NB4 (cell line): ENCODE measurements at regions not wholly inside any gene's neighbourhood (a gene's known extent, or its start where the extent isn't known, plus 50 kb on each side); places are given as distances from the start of the nearest gene placed in this dataset.

Experiments used
- CTCF ChIP-seq: IDR thresholded peaks from one replicate; pipeline ENCODE4 v1.5.1; 2012; ENCODE audit warnings: low read depth, low read length
- POLR2A ChIP-seq: IDR thresholded peaks from 2 replicates; pipeline ENCODE4 v1.6.1; 2011; ENCODE audit warnings: mild to moderate bottlenecking; ENCODE audit not compliant: insufficient read length; ENCODE audit errors: extremely low read depth
- TF ChIP-seq, protein P1 (sequence below): IDR thresholded peaks from 2 replicates; pipeline ENCODE4 v1.6.1; 2011; ENCODE audit warnings: low read depth, low read length

DNA sequence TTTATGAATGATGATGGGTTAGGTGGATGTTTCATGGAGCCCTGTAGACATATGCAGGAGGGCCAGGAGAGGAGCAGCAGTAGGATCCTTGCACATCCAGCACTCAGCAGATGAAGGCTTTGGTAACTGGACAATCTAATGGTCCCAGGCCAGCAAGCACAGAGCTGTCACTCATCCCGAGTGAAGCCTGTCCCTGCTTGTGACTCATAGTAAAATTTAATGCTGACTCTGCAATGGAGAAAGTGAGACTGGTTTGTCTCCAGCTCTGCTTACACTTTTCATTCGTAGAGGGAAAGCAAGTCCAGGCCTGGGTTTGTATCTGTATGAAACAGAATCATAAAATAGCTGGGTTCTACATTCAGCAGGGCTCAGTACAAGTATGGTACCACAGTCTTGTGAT, 131.7 kb downstream of the DTWD1 start:
- no peak for TF ChIP-seq CTCF
- no peak for TF ChIP-seq POLR2A
- TF ChIP-seq, protein P1, sequence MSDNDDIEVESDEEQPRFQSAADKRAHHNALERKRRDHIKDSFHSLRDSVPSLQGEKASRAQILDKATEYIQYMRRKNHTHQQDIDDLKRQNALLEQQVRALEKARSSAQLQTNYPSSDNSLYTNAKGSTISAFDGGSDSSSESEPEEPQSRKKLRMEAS, result no peak
